ENCODE measurements at regions not wholly inside any gene's neighbourhood (a gene's known extent, or its start where the extent isn't known, plus 50 kb on each side); places are given as distances from the start of the nearest gene placed in this dataset.

DNA sequence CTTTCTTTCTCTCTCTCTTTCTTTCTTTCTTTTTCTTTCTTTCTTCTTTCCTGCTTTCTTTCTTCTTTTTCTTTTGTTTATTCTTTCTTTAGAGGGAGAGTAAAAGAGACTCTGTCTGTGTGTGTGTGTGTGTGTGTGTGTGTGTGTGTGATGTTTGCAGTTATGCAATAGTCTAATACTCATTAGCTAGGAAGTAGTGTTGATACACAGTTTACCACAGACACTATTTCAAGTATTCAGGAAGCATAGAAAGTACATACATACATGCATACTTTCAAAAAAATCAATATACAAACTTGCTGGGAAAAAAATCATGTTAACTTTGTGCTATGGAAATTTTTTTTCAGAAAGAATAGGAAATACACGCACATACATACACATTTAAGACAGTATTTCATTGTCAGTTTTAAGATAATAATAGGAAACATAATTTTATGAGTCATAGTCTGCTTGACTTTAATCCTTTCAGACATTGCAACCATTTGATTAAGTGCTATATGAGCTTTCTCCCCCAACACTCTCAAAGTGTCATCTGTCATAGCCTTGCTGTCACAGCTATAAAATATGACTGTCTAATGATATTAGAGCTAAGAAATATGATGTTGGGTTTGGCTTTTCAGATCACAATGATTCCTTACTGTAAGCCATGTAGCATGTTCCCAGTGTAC lies 74.9 kb upstream of the EPHA3 start:
- TF ChIP-seq POLR2A (IDR thresholded peaks at IDR 0.05; ENCODE audit: low read length) (no peak), GATA1 (IDR thresholded peaks at IDR 0.05; ENCODE audit: low read depth, low read length) (no peak)

Measured in erythroblast (primary cell).